Ishikawa (cell line): ENCODE measurements at regions not wholly inside any gene's neighbourhood (a gene's known extent, or its start where the extent isn't known, plus 50 kb on each side); places are given as distances from the start of the nearest gene placed in this dataset.

Experiments
- CEBPB ChIP-seq: IDR thresholded peaks from 2 replicates; pipeline ENCODE4 v1.6.1; 2012
- CREB1 ChIP-seq: IDR thresholded peaks from 2 replicates; pipeline ENCODE4 v1.6.1; 2012; ENCODE audit warnings: low read depth
- EGR1 ChIP-seq: IDR thresholded peaks from 2 replicates; pipeline ENCODE4 v1.6.1; 2012
- EP300 ChIP-seq: IDR thresholded peaks from 2 replicates; pipeline ENCODE4 v1.6.1; 2012; ENCODE audit warnings: borderline replicate concordance
- FOXM1 ChIP-seq: IDR thresholded peaks from 2 replicates; pipeline ENCODE4 v1.6.1; 2012; ENCODE audit warnings: low read depth, borderline replicate concordance
- NFIC ChIP-seq: IDR thresholded peaks from 2 replicates; pipeline ENCODE4 v1.6.1; 2012
- RAD21 ChIP-seq: IDR thresholded peaks from 2 replicates; pipeline ENCODE4 v1.6.1; 2012; ENCODE audit warnings: low read depth
- TAF1 ChIP-seq: IDR thresholded peaks from 2 replicates; pipeline ENCODE4 v1.6.1; 2012; ENCODE audit warnings: low read depth, mild to moderate bottlenecking
- TCF12 ChIP-seq: IDR thresholded peaks from 2 replicates; pipeline ENCODE4 v1.6.1; 2012; ENCODE audit warnings: low read depth
- TEAD4 ChIP-seq: IDR thresholded peaks from 2 replicates; pipeline ENCODE4 v1.6.1; 2012
- YY1 ChIP-seq: IDR thresholded peaks from 2 replicates; pipeline ENCODE4 v1.6.1; 2012; ENCODE audit warnings: low read depth
- ZBTB7A ChIP-seq: IDR thresholded peaks from 2 replicates; pipeline ENCODE4 v1.6.1; 2012; ENCODE audit warnings: low read depth
- TF ChIP-seq, protein P1 (sequence below): IDR thresholded peaks from 2 replicates; pipeline ENCODE4 v1.6.1; 2012
- TF ChIP-seq, protein P2 (sequence below): IDR thresholded peaks from 2 replicates; pipeline ENCODE4 v1.6.1; 2012
- TF ChIP-seq, protein P3 (sequence below): IDR thresholded peaks from 2 replicates; pipeline ENCODE4 v1.6.1; 2012; ENCODE audit warnings: low read depth, mild to moderate bottlenecking

DNA sequence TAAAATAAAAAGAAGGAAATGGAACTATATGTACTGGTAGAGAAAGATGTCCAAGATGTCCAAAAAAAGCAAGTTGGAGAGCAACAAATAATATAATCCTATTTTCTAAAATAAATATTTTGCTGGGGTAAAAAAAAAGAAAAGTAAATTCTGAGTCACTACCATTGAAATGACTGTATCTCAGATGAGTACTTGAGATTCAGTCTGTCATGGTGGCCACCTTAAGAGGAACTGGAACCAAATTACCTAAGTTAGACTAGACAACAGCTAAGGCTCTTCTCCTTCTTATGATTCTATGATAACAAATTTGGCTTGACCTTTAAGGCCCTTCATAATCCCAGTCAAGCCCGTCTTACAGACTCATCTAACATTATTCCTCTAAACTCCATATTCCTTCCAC, 270.6 kb upstream of the HES1 start:
- TF ChIP-seq TAF1 (no peak), CREB1 (no peak), FOXM1 (no peak), EGR1 (no peak), TEAD4 (no peak), ZBTB7A (no peak), RAD21 (no peak), CEBPB (no peak), EP300 (no peak), YY1 (no peak), TCF12 (no peak), NFIC (no peak)
- TF ChIP-seq, protein P1, sequence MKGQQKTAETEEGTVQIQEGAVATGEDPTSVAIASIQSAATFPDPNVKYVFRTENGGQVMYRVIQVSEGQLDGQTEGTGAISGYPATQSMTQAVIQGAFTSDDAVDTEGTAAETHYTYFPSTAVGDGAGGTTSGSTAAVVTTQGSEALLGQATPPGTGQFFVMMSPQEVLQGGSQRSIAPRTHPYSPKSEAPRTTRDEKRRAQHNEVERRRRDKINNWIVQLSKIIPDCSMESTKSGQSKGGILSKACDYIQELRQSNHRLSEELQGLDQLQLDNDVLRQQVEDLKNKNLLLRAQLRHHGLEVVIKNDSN = no peak
- TF ChIP-seq, protein P2, sequence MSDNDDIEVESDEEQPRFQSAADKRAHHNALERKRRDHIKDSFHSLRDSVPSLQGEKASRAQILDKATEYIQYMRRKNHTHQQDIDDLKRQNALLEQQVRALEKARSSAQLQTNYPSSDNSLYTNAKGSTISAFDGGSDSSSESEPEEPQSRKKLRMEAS = no peak
- TF ChIP-seq, protein P3, sequence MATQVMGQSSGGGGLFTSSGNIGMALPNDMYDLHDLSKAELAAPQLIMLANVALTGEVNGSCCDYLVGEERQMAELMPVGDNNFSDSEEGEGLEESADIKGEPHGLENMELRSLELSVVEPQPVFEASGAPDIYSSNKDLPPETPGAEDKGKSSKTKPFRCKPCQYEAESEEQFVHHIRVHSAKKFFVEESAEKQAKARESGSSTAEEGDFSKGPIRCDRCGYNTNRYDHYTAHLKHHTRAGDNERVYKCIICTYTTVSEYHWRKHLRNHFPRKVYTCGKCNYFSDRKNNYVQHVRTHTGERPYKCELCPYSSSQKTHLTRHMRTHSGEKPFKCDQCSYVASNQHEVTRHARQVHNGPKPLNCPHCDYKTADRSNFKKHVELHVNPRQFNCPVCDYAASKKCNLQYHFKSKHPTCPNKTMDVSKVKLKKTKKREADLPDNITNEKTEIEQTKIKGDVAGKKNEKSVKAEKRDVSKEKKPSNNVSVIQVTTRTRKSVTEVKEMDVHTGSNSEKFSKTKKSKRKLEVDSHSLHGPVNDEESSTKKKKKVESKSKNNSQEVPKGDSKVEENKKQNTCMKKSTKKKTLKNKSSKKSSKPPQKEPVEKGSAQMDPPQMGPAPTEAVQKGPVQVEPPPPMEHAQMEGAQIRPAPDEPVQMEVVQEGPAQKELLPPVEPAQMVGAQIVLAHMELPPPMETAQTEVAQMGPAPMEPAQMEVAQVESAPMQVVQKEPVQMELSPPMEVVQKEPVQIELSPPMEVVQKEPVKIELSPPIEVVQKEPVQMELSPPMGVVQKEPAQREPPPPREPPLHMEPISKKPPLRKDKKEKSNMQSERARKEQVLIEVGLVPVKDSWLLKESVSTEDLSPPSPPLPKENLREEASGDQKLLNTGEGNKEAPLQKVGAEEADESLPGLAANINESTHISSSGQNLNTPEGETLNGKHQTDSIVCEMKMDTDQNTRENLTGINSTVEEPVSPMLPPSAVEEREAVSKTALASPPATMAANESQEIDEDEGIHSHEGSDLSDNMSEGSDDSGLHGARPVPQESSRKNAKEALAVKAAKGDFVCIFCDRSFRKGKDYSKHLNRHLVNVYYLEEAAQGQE = no peak

DNA sequence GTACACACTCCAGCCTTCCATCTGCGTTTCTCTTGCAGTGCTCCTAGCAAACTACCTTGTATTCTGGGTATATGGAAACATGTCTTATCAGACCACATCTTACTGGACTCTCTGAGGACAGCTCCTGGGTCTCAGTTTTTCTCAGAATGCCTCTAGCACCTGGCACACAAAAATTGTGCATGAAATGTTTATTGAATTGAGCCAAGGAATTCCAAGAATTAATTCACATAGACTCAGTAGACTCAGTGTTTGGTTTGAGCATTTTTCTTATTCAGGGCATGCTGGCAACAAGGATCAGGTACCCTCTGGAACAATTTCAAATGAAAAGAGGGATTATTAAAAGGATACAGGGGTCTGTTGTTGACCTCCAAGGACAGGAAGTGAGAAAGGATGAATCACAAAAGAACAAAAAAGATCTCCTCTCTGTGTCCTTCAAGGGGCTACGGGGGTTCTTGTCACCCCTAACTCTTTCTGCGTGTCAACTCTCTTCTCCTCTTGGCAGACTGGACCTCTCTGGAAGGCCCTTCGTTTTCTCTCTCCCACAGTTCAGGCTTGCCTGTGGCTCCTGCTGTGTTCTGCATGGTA, 270.0 kb upstream of the HES1 start:
- peak; percentile 65 for TF ChIP-seq TEAD4
- TF ChIP-seq, protein P3 = peak; percentile 28; the same call in 1 of the 2 replicates
- TF ChIP-seq ZBTB7A = no peak

DNA sequence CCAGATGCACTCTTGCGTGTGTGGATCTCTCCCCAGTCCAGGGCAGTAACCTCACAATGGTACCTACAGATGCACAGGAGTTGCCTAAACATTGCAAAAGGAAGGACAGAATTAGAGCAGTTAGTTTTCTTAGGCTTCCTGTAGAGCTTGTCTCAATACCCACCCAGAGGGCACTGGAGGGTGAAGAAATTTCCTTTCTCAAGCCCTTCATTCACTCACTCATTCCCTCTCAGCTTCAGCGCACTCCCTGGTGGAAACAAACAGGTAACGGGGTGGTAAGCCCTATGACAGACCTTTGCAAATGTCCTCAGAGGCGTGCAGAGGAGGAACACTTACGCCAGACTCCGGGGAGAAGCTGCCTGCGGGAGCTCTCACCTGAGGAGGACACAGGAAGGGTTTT, 267.4 kb upstream of the HES1 start:
- TF ChIP-seq CEBPB (no peak), RAD21 (peak; percentile 28; the same call in 1 of the 2 replicates), EGR1 (no peak), TEAD4 (peak; percentile 25; the same call in 1 of the 2 replicates), YY1 (no peak), FOXM1 (peak; percentile 48; the same call in 1 of the 2 replicates), NFIC (no peak), EP300 (peak; percentile 71; the same call in 1 of the 2 replicates), ZBTB7A (no peak), TAF1 (no peak), TCF12 (peak; percentile 77), CREB1 (no peak)
- TF ChIP-seq, protein P2 = no peak
- TF ChIP-seq, protein P1 = no peak
- TF ChIP-seq, protein P3 = no peak

DNA sequence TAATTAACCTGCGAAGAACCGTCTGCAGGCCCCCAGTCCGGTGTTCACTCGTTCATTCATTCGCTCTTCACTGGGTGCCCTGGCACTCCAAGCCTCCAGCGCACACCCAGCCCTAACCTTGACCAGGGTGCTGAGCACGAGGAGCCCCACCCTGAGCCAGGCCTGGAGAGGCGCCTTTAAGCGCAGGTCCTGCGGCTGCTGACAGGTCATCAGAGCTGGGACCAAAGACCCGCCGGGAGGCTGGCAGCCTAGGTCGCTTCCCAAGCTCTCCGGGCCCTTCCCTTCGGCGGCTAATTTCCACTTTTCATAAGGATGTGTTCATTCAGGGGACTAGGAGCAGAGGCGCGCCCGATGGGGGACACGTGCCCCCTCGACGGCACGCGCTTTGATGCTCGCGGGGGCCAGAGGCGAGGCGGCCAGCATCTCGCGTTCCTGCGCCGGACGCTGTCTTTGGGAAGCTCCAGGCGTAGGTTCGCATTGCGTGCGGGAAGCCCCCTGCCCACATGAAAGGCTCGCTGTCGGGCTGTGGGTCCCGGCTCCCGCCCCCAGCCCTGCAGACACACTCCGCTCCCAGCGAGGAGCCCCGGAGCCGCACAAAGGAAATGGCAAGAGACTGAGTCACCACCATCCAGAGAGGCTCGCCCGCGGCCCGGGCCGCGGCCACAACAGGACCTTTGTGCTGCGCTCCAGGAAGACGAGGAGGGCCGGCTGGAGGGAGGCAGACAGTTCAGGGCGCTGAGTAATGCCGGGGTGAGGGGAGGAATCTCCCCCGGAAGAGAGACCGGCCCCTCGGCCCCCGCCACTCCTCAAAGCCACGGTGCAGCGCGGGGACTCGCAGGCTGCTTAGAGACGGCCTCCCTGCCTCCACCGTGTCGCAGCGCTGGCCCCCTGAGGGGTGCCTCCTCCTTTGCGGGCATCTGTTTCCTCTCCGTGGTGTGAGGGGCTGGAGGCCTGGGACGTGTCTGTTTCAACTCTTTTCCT, 266.4 kb upstream of the HES1 start:
- TF ChIP-seq TEAD4 = no peak
- TF ChIP-seq TAF1 = no peak
- TF ChIP-seq ZBTB7A = 0 out of 2 replicates have a peak, but pooled peaks have one; percentile 58
- TF ChIP-seq EP300 = peak; percentile 56; the same call in 1 of the 2 replicates
- TF ChIP-seq RAD21 = no peak
- TF ChIP-seq FOXM1 = peak; percentile 66; the same call in 1 of the 2 replicates
- no peak for TF ChIP-seq CEBPB
- peak; percentile 54; the same call in 1 of the 2 replicates for TF ChIP-seq TCF12
- TF ChIP-seq, protein P2 = 0 out of 2 replicates have a peak, but pooled peaks have one; percentile 4
- peak; percentile 53 for TF ChIP-seq NFIC
- TF ChIP-seq, protein P1 = no peak
